Activated naive CD4-positive, alpha-beta T cell treated with Interleukin-2 at 50 U/mL for 16 hours (primary cell): ENCODE measurements at regions not wholly inside any gene's neighbourhood (a gene's known extent, or its start where the extent isn't known, plus 50 kb on each side); places are given as distances from the start of the nearest gene placed in this dataset.
A peak's percentile ranks its signal among the peaks of the same experiment; 100 is the strongest.

Experiments
- DNase-seq: peaks from one replicate; pipeline ENCODE4 v3.0.0-alpha.2; 2020

DNA sequence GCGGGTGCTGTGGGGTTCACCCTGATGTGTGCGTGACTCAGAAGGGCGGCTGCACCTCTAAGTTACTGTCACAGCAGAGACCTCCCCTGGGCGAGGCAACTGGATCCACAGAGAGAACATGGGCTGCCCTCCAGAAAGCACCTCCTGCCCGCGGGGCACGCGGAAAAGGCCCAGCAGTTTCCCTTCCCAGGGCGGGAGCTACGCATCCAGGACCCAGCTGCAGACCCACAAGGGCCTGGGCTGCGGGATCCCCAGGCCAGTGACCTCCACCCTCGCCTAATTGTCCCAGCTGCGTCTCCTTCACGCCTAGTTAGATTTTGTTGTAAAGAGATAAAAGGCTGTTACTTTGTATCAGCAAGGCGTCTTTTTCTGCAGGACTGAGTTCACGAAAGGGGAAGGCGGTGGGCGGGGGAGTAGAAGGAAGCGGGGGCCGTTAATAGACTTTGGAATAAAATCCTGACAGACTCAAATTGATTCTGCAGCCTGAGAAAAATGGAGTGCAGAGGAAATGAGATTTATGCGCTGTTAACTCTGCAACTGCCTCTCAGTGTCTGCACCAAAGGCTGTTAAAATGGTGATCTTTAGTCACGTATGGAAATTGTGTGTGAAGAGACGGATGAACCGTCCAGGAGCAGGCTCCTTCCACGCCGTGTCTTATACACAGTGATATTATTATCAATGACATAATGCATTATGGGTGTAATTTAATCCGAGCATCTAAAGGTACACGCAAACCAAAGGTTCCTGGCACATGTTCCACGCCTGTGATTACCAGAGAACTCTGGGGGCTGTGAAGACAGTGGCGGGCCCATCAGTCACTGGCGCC lies 65.9 kb upstream of the FBRSL1 start:
- no peak for DNase-seq

DNA sequence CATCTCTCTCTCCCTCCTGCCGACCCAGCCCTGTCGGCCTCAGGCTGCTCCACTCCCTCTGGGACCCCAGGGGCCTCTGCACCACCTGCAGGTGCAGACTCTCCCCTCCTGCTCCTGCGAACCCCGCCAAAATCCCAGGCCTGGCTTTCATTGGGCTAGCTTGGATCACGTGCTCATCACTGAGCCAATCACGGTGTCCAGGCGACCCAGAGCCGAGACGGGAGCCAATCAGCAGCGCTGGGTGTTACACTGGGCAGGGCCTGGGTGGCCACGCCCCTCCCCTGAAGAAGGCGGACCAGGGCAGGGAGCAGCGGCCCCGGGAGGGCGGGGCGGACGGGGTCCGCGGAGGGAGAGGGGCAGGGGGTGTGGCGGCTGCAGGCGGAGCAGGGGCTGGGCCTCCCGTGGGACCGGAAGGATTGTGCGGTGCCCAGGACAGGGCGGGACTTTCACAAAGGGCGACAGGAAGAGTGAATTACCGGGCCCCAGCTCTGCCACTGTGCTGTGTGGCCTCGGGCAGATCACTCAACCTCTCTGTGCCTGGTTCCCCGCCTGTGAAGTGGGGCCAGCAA lies 66.6 kb upstream of the FBRSL1 start:
- DNase-seq: no peak

DNA sequence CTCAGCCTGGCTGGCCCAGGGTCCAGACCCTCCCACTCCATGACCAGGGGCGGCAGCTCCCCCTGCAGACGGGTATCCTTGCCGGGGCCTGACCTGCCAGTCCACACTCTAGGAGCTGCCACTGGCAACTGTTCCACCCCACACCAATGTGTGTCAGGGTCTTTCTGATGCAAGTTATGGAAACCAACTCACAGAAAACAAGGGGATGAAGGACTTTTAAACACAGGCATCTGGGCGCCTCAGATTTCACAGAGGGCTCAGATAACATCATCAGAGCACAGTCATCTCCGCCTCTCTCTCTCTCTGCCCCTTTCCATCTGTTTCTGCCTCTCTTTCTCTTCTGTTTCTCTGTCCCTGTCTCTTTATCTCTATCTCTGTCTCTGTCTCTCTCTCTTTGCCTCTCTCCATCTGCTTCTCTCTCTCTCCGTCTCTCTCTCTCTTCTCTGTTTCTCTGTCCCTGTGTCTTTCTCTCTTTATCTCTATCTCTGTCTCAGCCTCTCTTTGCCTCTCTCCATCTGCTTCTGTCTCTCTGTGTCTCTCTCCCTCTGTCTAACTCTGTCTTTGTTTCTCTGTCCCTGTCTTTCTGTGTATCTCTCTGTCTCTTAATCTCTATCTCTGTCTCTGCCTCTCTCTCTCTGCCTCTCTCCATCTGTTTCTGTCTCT lies 67.4 kb upstream of the FBRSL1 start:
- no peak for DNase-seq

DNA sequence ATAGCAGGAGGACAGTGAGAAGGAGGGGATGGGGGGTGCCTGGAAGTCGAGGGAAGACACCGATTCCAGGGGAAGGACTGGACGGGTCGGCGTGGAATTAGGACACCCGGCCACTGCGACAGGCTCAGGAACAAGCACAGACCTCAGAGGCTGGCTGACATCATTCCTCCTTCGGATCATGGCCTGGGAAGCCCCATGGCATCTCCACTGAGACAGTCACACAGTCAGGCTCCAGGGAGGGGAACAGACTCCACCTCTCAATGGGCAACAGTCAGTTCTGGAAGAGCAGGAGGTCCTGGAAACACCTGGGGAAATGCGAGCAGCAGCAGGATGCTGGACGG lies 67.9 kb upstream of the FBRSL1 start:
- no peak for DNase-seq

DNA sequence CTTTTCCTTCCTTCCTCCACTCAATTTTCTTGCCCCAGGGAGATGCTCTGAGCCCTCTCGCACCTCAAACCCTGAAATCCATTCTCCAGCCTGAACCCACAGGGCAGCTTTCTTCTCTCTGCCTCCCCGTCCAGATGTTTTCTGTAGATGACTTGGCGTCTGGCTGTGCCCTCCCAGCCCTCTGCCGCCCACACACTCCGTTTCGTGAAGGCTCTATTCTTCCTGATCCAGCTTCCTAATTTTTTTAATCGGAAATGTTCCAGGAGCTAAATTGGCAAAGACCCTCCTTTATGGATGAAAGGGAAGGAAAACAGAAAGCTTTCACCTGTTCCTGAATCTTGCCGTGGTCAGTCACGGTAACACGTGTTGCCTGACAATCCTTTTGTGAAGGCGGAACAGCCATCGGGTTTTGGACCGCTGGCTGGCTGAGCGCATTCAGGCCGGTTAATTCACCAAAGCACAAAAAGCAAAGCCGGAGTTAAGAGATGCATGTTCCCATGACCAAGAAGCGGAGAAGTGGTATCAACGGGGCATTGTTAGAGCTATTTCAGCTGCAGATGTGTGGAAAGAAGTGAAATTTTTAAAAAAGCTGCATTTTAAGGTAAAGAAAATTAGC lies 70.2 kb upstream of the FBRSL1 start:
- DNase-seq: no peak

DNA sequence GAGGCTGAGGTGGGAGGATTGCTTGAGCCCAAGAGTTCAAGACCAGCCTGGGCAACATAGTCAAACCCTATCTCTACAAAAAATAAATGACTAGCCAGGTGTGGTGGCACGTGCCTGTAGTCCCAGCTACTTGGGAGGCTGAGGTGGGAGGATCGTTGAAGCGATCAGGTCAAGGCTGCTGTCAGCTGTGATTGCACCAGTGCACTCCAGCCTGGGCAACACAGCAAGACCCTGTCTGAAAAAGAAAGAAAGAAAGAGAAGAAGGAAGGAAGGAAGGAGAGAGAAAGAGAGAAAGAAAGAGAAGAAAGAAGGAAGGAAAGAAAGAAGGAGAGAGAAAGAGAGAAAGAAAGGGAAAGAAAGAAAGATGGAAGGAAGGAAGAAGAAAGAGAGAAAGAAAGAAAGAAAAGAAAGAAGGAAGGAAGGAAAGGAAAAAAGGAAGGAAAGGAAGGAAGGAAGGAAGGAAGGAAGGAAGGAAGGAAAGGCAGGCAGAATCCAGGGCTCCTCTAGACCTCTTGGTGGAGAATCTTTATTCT lies 71.5 kb upstream of the FBRSL1 start:
- no peak for DNase-seq

DNA sequence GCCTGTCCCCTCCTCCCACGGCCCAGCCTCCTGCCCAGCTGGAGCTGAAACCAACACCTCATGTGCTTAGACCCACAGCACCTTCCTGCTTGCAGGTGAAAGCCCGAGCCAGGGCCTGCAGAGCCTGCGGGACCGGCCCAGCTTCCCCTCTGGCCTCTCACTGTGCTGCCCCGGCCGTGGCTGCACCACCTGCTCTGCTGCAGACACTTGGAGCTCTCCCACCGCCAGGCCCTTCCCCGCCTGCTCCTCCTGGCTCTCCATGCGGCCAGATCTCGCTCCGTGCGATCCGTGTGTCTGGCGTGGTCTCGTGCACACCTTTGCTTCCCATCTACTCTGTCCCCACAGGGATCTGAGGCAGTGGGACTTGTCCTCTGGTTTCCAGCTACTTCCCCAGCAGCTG lies 72.2 kb upstream of the FBRSL1 start:
- DNase-seq: no peak

DNA sequence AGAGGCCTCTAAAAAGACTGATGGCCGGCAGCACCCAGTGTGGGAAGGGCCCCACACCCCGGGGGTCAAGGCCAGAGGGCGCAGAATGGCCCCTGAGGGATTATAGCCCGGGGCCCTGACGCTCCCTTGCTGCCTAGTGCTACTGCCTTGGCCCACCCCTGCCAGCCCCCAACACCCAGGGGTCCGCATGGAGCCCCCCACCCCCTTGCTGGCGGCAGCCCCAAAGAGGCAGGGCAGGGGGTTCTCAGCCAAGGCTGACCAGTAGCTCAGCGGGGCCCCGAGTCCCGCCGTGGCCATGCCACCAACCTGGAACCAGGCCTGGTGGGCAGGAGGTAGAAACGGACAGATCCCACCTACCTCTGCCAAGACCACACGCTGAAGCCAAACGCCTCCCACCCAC lies 73.1 kb upstream of the FBRSL1 start:
- no peak for DNase-seq

DNA sequence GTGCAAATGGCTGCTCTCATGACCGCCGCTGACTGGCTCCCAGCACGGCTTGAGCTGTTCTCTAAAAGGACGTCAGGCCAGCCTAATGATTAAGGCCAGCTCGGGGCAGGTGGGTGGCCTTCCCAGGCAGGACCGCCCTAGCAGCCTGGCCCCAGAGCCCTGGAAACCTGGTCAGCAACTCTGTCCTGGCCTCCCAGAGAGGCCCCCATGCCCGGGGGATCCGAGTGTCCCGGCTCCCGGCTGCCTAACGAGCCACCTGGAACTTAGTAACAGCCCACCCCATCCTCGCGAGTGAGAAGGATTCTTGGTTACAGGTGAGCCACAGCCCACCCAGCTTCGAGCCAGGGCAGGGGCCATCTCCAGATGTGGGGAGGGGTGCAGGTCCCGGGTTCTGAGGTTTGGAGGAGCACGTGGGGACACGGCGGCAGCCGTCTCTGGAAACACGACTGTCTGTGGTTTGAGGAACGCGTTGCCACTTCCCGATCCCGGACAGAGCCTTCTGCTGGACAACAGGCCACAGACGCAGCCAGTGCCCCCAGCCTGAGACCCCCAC lies 73.8 kb upstream of the FBRSL1 start:
- no peak for DNase-seq

DNA sequence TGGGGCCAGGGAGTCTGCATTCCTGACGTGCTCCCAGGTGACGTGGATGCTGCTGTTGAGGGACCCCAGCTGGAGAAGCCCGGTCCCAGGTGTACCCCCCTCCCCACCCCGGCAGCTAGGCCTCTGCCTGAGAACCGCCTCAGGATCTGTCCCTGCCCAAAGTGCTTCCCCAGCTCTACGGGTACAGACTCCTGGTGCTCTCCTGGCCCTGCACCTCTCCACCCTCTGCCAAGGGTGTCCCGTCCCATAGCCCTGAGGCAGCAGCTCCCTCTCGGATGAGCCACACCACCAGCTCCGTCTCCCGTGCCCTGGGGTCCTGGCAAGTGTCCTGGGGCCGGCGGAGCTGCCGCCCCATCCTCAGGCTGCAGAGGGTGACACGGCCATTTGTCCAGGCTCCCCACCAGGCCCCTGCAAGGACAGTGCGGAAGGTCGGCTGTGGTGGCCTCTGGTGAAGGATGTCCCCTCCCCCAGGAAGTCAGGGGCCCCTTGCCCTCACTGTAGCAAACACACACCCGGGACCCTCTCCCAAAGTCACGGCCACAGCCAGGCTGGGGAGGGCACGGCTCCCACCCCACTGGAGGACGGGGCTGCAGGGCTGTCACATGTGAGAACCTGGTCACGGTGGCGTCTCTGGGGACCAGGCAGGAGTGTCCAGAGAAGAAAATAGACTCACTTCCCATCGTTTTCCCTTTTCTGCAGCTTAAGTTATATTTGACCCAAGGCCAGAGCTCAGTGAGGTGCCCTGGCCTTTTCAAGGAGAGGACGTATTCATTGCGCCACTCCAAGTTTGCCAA lies 74.4 kb upstream of the FBRSL1 start:
- DNase-seq: no peak

DNA sequence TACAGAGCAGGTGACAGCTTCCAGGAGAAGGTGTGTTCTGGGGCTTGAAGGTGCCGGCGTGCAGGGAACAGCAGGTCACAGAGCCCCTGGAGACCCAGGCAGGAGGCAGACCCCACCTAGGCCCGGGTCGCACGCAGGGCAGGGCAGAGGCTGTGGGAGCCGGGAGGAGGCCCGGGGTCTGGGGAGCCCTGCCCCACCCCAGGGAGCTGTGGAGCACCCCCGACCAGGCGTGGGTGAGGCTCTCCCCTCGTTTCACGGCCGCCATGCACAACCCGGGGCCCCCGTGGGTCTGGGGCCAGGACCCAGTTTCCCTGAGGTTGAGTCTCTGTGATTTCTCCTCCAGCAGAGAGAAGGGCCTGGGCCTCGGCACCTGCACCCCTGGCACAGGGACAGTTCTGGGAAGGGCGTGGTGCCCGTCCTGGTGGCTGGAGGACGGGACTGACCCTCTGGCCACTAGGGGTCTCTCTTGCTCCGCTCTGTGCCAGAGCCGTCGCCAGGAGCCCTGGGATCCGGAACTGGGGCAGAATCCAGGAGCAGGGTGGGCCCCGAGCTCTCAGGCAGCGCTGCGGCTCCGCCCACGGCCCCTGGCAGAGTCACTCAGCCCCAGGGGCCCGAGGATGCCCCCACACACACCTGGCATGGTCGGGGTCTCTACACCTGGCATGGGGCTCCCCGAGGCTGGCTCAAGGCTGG lies 75.2 kb upstream of the FBRSL1 start:
- peak; percentile 75 for DNase-seq

DNA sequence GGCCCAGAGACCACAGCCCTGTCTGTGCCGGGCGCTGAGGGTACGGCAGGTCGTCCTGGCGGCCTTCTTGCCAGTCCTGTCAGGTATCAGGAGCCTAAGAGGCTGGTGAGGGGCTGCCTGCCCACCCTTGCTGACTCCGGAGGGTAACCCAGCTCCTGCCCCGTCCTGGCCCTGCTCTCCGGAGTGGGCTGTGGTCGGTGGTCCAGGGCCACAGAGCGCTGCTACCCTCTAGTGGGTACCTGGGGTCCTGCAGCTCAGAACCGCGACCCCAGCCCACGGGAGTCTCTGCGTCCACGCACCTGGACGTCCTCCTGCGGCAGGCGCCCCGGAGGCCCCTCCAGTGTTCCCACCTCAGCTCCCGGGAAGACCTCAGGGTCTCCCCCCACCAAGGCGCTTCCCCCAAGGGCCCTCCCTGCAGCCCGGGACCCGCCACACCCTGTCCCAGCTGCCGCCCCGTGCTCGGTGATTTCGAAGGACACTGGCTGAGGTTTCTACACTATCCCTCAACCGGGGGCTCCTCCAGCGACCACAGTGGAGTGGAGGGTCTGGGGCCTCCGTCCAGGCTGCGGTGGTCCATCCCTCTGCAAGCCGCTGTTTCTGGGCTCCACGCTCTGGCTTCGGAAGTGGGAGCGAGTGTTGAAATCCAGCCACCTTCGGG lies 75.9 kb upstream of the FBRSL1 start:
- peak; percentile 12 for DNase-seq

DNA sequence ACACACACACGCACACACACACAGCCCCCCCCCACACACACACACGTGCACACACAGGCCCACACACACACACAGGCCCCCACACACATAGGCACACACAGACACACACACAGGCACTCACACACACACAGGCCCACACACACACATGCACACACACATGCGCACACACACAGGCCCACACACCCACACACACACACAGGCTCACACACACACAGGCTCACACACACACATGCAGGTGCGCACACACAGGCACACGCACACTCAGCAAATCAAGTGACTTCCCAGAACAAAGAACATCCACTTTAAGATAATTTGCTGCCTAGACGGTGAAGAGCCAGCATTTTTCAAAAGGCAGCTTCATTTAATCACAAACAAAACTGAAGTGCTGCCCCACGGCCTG lies 78.5 kb upstream of the FBRSL1 start:
- DNase-seq: no peak

DNA sequence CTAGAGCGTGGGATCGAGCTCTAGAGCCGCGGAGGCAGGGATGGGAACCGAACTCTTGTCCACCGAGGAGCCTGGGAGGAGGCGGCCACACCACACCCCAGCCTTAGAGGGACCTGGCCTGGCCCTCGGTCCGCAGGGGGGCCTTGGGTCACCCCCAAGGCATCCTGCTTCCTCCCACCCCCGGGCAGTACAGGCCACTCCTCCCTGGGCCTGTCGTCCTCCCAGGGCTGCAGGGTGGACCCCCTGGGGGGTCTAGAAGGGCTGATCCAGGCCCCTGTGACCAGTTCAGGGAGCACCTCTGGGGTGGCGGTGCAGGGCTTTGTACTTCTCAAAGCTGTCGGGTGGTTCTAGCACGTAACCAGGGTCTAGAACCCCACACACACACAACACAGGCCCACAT lies 79.1 kb upstream of the FBRSL1 start:
- no peak for DNase-seq

DNA sequence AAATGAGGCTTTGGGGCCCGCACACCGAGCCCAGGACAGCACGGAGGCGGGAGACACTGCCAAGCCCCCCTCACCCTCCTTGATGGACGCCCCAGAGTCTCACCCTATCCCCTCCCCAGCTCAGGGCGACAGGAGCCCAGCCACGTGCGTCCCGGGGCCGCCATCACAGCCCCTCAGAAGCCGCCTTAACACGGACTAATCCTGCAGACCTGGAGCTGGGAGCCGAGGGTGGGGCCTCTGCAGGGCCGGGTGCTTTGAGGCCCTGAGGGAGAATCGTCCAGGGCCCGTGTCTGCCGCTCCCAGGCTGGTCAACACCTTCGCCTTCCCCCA lies 79.7 kb upstream of the FBRSL1 start:
- DNase-seq: no peak

DNA sequence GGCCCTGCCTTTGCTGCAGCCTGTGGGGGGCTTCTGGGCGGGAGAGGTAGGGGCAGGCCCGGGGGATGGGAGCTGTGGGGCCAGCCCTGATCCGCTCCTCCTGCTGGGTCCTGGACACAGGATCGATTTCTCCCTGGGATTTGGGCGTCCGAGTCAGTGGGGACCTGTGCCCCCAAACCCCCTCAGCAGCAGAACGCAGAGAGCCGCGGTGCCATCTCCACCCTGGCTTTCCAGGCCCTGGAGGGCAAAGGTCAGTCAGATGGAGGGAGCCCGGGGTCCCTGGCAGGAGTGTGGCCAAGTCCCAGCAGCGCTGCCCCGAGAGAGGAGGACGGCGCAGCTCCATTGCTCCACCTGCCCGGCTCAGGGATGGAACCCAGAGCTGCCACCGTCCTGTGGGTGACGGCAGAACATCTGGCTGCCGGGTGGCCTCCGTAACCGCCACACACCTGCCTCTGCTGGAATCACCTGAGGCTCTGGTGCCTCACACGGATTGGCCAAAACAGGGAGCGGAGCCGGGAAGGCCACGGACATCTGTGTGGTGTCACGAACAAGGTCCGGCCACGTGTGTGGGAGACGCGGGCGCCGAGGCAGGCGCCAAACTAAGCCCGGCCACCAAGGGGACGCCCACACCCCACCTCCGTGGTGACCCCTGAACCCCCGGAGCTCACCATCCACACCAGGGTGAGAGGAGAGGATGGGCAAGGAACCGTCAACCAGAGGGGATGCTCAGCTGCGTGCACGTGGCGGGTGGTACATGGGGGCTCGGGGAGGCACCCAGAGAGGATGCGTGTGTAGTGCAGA lies 80.3 kb upstream of the FBRSL1 start:
- DNase-seq: no peak

DNA sequence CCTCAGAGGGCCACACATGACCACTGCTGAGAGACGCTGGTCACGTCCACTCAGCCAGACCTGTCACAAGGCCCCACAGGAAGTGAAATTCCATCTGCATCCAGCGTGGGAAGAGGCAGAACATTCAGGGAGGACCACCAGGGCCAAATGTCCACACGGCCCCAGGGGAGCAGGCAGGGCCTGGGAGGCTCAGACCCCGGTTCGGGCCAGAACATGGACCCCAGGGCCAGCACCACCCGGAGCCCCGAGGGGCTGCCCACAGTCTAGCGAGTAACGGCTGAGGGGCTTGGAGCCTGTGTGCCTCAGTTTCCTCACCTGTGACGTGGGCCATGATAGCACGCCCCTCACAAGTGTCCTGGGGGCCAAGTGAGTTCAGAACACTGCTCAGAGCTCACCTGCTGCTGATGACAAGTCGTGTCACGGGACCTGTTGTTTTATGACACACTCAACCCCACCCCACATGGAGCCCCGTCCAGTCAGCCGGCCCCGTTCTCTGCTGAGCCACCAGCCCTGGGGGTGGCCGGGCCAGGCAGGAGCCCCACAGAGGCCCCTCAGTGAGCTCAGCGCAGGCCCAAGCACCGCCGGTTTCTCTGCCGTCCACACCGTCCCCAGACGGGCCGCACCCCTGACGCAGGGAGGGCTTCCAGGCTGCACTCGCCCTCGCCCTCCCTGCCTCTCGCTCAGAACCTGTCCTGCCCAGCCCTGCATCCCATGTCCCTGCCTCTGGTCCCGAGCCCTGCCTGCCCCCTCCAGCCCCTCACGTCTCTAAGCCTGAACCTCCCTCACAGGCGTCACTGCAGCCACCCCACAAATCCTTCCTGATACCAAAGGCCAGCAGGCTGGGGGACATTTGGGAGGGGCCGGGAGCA lies 79.5 kb upstream of the GALNT9 start:
- no peak for DNase-seq

DNA sequence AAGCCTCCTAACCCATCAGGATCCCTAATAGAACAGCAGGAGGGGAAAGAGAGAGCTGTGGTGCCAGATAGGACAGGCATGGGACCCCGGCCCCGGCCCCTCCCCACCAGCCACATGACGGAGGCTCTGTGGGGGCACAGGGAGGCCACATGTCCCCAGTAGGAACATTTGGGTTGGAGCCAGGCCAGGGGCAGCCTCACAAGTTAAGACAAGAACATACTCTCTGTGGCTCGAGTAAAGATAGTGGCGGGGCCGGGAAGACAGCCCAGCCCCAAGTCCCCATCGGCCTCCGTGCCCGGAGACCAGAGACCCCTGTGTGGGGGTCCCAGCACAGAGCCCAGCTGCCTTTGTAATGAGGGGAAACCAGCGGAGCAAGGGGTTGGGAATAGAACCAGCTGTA lies 78.6 kb upstream of the GALNT9 start:
- no peak for DNase-seq

DNA sequence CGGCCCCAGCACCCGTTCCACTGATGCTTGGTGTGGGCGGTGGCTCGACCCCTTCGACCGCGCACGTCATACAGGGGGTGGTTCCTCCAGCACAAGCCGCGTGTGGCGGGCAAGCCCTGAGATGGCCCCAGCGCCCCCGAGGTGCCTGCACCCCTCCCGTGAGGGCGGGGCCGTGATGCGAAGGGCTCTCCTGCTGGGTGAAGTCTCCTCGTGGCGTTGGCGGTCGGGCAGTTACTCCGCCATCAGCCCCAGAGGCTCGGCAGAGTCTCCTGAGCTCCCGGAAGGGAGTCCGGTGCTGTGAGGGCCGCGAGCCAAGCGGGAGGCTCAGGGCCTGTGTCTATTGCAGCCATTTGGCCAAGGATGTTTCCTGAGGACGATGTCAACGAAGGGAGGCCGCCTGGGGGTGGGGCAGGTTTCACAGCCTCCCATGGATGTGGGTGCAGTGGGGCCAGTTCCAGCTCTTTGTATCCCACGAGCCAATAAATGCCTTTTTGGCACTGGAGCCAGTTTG lies 78.1 kb upstream of the GALNT9 start:
- DNase-seq: no peak
